Activated naive CD8-positive, alpha-beta T cell treated with anti-CD3 and anti-CD28 coated beads, Interleukin-2, amount 10 ng/mL, durations not matched to agents 7 days and 5 days (primary cell): ENCODE measurements at regions not wholly inside any gene's neighbourhood (a gene's known extent, or its start where the extent isn't known, plus 50 kb on each side); places are given as distances from the start of the nearest gene placed in this dataset.

Experiments
- ATAC-seq: fragments of 150-1000 bp; cut with Tn5 transposase; one replicate; pipeline ENCODE4 v1.10.0; 2021; ENCODE audit warnings: low read depth, moderate library complexity
- POLR2A ChIA-PET: fragments of 350-600 bp; sonication (Branson Sonifier 250); formaldehyde crosslinking; loops from one replicate; lab custom pipeline; 2021; ENCODE audit warnings: antibody characterized with exemption; lab: Charles Lee
- DNase-seq: peaks from one replicate; pipeline ENCODE4 v3.0.0; 2021
- H3K27ac Mint-ChIP-seq: one replicate; pipeline ENCODE4 v1.8.0; 2022; ENCODE audit warnings: mild to moderate bottlenecking, mixed read lengths
- H3K27me3 Mint-ChIP-seq: one replicate; pipeline ENCODE4 v1.8.0; 2022; ENCODE audit warnings: mild to moderate bottlenecking, moderate library complexity, mixed read lengths
- H3K36me3 Mint-ChIP-seq: one replicate; pipeline ENCODE4 v1.8.0; 2021; ENCODE audit warnings: mild to moderate bottlenecking, mixed read lengths
- H3K4me1 Mint-ChIP-seq: one replicate; pipeline ENCODE4 v1.8.0; 2021; ENCODE audit warnings: mixed read lengths
- H3K4me3 Mint-ChIP-seq: one replicate; pipeline ENCODE4 v1.8.0; 2022; ENCODE audit warnings: mild to moderate bottlenecking, moderate library complexity, mixed read lengths
- H3K9me3 Mint-ChIP-seq: one replicate; pipeline ENCODE4 v1.8.0; 2021; ENCODE audit warnings: mixed read lengths

DNA sequence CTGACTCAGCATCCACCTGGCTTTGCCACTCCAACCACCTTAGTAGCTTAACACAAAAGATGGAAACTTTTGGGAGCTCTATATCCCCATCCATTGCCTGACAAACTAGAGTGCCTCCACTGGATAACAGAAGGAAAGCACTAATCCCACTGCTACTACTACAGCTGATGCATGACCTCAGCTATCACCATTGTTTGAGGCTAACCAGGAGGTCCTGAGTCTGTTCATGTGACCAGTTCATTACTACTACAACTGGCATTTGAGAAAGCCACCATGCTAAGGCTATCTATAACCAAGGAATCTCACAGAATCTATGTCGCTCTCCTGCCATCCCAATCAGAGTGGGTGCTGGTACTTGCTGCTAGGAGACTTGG is 604.3 kb upstream of the CA10 start:
- Mint-ChIP-seq H3K4me1 (no peaks in the 10 kb centered on the region), H3K4me3 (no peak overlapping the region), H3K9me3 (peaks cover 7% of the 10 kb centered on the region)

DNA sequence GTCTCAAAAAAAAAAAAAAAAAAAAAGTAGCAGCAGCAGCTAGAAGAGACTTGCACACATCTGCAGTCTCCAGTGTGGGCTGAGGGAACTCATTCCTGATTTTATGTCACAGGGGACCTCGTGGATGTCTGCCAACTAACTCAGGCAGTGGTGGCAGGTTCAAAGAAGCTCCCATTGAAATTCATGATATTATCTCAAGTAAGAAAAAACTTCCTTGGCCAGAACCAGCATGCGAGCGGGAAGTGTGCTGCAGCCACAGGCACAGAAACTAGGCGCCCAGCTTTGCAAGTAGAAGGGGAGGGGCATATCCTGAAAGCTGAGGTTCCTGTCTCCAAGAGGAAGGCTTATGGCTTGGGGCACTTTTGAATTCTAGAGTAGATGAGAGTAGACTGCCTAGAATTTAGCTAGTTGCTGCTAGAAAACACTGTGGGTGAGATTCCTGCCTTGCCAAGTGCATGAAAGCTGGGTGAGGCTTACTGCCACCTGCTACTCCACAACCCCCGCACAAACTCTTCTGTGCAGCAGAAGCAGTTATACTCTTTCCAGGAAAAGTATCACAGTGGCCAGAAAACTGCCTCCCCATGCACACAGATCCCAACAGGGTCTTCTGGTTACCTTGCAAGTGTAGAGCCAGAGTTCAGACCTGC is 603.8 kb upstream of the CA10 start:
- Mint-ChIP-seq H3K4me3 (no peak overlapping the region), H3K9me3 (peaks cover 7% of the 10 kb centered on the region), H3K36me3 (no peaks in the 10 kb centered on the region), H3K4me1 (no peaks in the 10 kb centered on the region), H3K27ac (no peak overlapping the region), H3K27me3 (no peaks in the 10 kb centered on the region)
- ATAC-seq: no peak
- DNase-seq: no peak
- POLR2A ChIA-PET: no interaction called here

More for the DNA sequence above, 604.3 kb upstream of the CA10 start:
- ATAC-seq (no peak), DNase-seq (no peak)
- H3K36me3 Mint-ChIP-seq: no peaks in the 10 kb centered on the region
- H3K27me3 Mint-ChIP-seq: no peaks in the 10 kb centered on the region
- H3K27ac Mint-ChIP-seq: no peak overlapping the region
- POLR2A ChIA-PET: no interaction called here

GRCh38 chr17:52759864-52760263 is 601.4 kb upstream of the CA10 start:
- Mint-ChIP-seq H3K4me1 (no peaks in the 10 kb centered on the region), H3K36me3 (no peaks in the 10 kb centered on the region), H3K27ac (no peak overlapping the region), H3K4me3 (no peak overlapping the region), H3K9me3 (no peaks in the 10 kb centered on the region), H3K27me3 (no peaks in the 10 kb centered on the region)
- ATAC-seq (no peak), DNase-seq (no peak)
- POLR2A ChIA-PET: no interaction called here

DNA sequence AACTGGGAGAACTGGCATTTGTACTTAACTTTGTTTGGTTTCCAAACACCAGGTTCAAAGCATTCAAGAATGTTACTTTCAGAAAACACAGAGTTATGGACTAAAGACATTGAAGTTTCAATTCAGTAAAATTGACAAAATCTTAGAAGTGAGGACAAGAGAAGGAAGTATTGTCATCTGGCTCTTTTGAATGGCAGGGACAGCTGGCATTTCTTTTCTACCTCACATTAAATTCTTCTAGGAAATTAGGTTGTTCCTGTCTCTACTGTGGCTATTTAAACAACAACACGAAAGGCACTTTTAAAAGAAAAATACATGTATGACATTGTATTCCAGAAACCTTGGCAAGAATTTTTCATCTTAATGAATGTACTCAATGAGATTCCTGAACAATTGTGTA is 600.0 kb upstream of the CA10 start:
- ATAC-seq: no peak
- H3K27me3 Mint-ChIP-seq: no peaks in the 10 kb centered on the region
- H3K4me1 Mint-ChIP-seq: no peaks in the 10 kb centered on the region
- POLR2A ChIA-PET: no interaction called here
- no peaks in the 10 kb centered on the region for H3K9me3 Mint-ChIP-seq
- no peak overlapping the region for H3K4me3 Mint-ChIP-seq
- H3K27ac Mint-ChIP-seq: no peak overlapping the region
- no peak for DNase-seq
- H3K36me3 Mint-ChIP-seq: no peaks in the 10 kb centered on the region

DNA sequence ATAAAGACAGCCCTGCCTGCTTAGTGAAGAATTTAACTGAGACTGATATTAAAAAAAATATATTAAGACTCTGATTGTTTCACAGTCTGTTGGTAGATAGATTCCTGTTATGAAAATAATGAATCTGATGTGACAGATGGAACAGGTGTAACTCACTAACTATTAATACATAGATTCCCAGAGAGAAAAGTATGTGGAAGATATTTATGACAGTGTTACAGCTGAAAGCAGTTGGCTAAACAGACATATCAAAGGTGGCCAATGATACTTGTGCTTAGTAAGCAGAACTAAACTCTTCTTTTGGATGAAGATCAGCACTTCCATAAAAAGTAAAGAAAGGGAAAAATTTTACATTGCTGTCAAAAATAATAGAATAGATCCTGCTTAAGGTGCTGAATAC is 598.2 kb upstream of the CA10 start:
- H3K4me1 Mint-ChIP-seq: no peaks in the 10 kb centered on the region
- H3K27ac Mint-ChIP-seq: no peak overlapping the region
- POLR2A ChIA-PET: no interaction called here
- no peaks in the 10 kb centered on the region for H3K27me3 Mint-ChIP-seq
- H3K4me3 Mint-ChIP-seq: no peak overlapping the region
- no peaks in the 10 kb centered on the region for H3K9me3 Mint-ChIP-seq
- ATAC-seq: no peak
- no peak for DNase-seq
- no peaks in the 10 kb centered on the region for H3K36me3 Mint-ChIP-seq

DNA sequence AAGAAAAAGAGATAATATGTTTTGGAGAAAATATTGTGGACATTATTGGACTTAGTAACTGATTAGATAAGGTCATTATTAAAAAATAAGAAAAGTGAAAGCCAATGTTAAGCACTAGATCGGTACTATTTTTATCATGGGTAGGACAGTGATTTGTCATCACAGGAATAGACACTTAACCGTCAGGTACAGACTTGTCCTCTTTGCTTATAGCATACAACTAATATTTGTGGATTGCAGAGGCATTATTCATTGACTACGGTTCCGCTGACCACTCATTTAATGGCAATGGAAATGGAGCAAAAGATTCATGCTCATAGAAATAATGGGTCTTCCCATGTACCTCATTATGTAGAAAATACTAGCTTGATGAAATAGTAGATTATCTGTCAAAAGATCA is 596.3 kb upstream of the CA10 start:
- DNase-seq: no peak
- H3K4me3 Mint-ChIP-seq: no peak overlapping the region
- no peaks in the 10 kb centered on the region for H3K36me3 Mint-ChIP-seq
- no peaks in the 10 kb centered on the region for H3K9me3 Mint-ChIP-seq
- H3K27me3 Mint-ChIP-seq: no peaks in the 10 kb centered on the region
- ATAC-seq: no peak
- no peaks in the 10 kb centered on the region for H3K4me1 Mint-ChIP-seq
- no peak overlapping the region for H3K27ac Mint-ChIP-seq
- POLR2A ChIA-PET: no interaction called here

DNA sequence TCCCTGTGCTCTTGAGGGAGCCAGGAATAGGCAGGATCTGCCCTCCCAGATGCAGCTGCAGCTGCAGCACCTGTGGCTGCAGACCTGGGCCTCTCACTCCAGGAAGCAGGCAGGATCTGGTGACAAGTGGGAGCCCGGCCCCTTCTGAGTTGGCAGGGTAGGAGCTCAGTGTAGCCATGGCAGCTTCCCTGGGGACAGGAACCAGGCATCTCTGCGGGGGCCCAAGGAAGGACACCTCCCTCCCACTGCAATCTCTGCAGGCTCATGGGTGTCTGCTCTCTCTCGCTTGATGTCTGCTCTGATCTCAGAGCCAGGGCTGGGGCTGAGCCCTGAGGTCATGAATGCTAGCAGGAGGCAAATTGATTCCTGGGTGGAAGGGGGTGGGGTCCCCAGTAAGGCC is 592.5 kb upstream of the CA10 start:
- H3K27me3 Mint-ChIP-seq: no peaks in the 10 kb centered on the region
- H3K9me3 Mint-ChIP-seq: no peaks in the 10 kb centered on the region
- no peak for DNase-seq
- H3K4me3 Mint-ChIP-seq: no peak overlapping the region
- no peak for ATAC-seq
- no peaks in the 10 kb centered on the region for H3K4me1 Mint-ChIP-seq
- POLR2A ChIA-PET: no interaction called here
- H3K36me3 Mint-ChIP-seq: no peaks in the 10 kb centered on the region
- no peak overlapping the region for H3K27ac Mint-ChIP-seq

DNA sequence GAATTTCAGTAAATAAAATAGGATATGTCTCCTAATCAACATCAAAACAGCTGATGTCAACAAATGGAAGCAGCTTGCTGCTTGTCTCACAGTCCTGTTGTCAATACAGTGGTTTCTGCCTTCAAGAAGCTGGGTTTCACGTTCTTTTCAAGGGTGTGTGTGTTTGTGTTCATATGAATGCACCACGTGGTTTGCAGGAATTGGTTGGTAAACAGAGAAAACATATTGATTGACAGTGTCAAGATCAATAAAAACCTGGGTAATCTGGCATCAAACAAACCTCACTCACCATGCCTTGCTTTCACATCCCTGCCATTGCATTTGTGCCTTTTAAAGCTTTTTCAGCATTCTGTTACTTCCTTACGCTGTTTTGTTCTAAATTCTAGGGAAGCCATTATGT is 585.7 kb upstream of the CA10 start:
- Mint-ChIP-seq H3K4me3 (no peak overlapping the region), H3K27me3 (no peaks in the 10 kb centered on the region), H3K9me3 (no peaks in the 10 kb centered on the region), H3K4me1 (no peaks in the 10 kb centered on the region), H3K36me3 (no peaks in the 10 kb centered on the region), H3K27ac (no peak overlapping the region)
- POLR2A ChIA-PET: no interaction called here
- no peak for ATAC-seq
- no peak for DNase-seq

- POLR2A ChIA-PET: no interaction called here
- no peaks in the 10 kb centered on the region for H3K27me3 Mint-ChIP-seq
- H3K36me3 Mint-ChIP-seq: no peaks in the 10 kb centered on the region
- no peaks in the 10 kb centered on the region for H3K9me3 Mint-ChIP-seq
- no peak overlapping the region for H3K27ac Mint-ChIP-seq
- no peak for DNase-seq
- H3K4me3 Mint-ChIP-seq: no peak overlapping the region
- no peaks in the 10 kb centered on the region for H3K4me1 Mint-ChIP-seq
- ATAC-seq: no peak
Measured at GRCh38 chr17:52740006-52740405, 581.5 kb upstream of the CA10 start.

GRCh38 chr17:52738791-52739190 is 580.3 kb upstream of the CA10 start:
- POLR2A ChIA-PET: no interaction called here
- no peak overlapping the region for H3K27ac Mint-ChIP-seq
- DNase-seq (no peak), ATAC-seq (no peak)
- no peaks in the 10 kb centered on the region for H3K4me1 Mint-ChIP-seq
- H3K4me3 Mint-ChIP-seq: no peak overlapping the region
- no peaks in the 10 kb centered on the region for H3K36me3 Mint-ChIP-seq
- no peaks in the 10 kb centered on the region for H3K9me3 Mint-ChIP-seq
- H3K27me3 Mint-ChIP-seq: no peaks in the 10 kb centered on the region

- H3K4me1 Mint-ChIP-seq: no peaks in the 10 kb centered on the region
- H3K27me3 Mint-ChIP-seq: no peaks in the 10 kb centered on the region
- H3K27ac Mint-ChIP-seq: no peak overlapping the region
- H3K9me3 Mint-ChIP-seq: no peaks in the 10 kb centered on the region
- H3K4me3 Mint-ChIP-seq: no peak overlapping the region
- no peak for DNase-seq
- no peaks in the 10 kb centered on the region for H3K36me3 Mint-ChIP-seq
- POLR2A ChIA-PET: no interaction called here
- no peak for ATAC-seq
Measured at GRCh38 chr17:52737071-52737470, 578.6 kb upstream of the CA10 start.

- H3K4me3 Mint-ChIP-seq: no peak overlapping the region
- no peaks in the 10 kb centered on the region for H3K36me3 Mint-ChIP-seq
- no peak overlapping the region for H3K27ac Mint-ChIP-seq
- POLR2A ChIA-PET: no interaction called here
- H3K4me1 Mint-ChIP-seq: no peaks in the 10 kb centered on the region
- H3K9me3 Mint-ChIP-seq: no peaks in the 10 kb centered on the region
- no peak for ATAC-seq
- no peak for DNase-seq
- no peaks in the 10 kb centered on the region for H3K27me3 Mint-ChIP-seq
Measured at GRCh38 chr17:52732841-52733240, 574.3 kb upstream of the CA10 start.

- Mint-ChIP-seq H3K36me3 (no peaks in the 10 kb centered on the region), H3K27me3 (no peaks in the 10 kb centered on the region), H3K9me3 (no peaks in the 10 kb centered on the region), H3K27ac (no peak overlapping the region), H3K4me1 (no peaks in the 10 kb centered on the region), H3K4me3 (no peak overlapping the region)
- POLR2A ChIA-PET: no interaction called here
- ATAC-seq (no peak), DNase-seq (no peak)
Measured at GRCh38 chr17:52724578-52724977, 566.1 kb upstream of the CA10 start.

DNA sequence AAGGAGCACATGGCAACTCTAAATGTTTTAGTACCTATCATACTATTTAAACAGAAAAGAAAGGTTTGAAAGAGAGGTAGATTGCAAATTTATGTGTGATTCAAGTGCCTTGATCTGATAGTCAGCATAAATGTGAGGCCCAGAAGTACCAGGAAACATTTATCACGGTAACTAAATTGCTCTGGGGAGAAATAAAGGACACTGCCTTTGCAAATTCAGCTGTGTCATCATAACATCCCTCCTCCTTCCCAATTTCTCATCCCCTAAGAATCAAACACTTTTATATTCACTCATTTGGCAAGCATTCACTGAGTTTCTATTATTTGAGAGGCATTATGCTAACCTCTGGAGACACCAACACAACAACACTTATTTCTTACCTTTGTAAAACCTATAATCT is 563.4 kb upstream of the CA10 start:
- Mint-ChIP-seq H3K36me3 (no peaks in the 10 kb centered on the region), H3K27ac (no peak overlapping the region), H3K9me3 (no peaks in the 10 kb centered on the region), H3K4me1 (no peaks in the 10 kb centered on the region), H3K27me3 (no peaks in the 10 kb centered on the region), H3K4me3 (no peak overlapping the region)
- ATAC-seq: no peak
- POLR2A ChIA-PET: no interaction called here
- no peak for DNase-seq

- H3K9me3 Mint-ChIP-seq: peaks cover 6% of the 10 kb centered on the region
- DNase-seq (no peak), ATAC-seq (no peak)
- H3K27ac Mint-ChIP-seq: no peak overlapping the region
- no peak overlapping the region for H3K4me3 Mint-ChIP-seq
- no peaks in the 10 kb centered on the region for H3K27me3 Mint-ChIP-seq
- POLR2A ChIA-PET: no interaction called here
- no peaks in the 10 kb centered on the region for H3K36me3 Mint-ChIP-seq
- H3K4me1 Mint-ChIP-seq: no peaks in the 10 kb centered on the region
Measured at GRCh38 chr17:52710363-52710901, 551.9 kb upstream of the CA10 start.
